Nucleus accumbens (tissue), 56 donors: ENCODE measurements at regions not wholly inside any gene's neighbourhood (a gene's known extent, or its start where the extent isn't known, plus 50 kb on each side); places are given as distances from the start of the nearest gene placed in this dataset.
"Not testable (repeated sequence)": the region's sequence is repeated elsewhere in the genome, so short reads cannot be mapped to it uniquely, and the experiment has no call there.

ENCODE experiments used
- DNase-seq, 56 donors: peaks; one replicate each; lab custom pipeline; 2025; lab: John Stamatoyannopoulos, UW

DNA sequence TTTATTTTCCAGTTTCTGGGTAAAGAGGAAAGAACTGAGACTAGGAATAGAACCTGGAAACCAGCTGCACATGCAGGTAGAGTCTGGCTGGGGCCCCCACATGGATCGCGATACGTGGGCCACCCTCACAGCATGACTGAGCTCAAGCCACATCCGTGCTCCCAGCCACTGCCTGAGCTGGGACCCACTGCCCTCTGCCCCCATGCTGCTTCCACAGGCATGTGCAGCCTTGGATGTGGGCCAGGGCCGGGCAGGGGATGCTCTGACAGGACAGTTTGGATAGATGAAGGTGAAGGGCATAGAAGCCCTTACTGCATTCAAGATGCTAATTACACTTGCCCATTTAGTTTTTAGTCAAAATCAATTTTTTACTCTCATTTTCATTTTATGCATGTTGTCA, 321.2 kb downstream of the DCDC2C start:
- DNase-seq: no peak

DNA sequence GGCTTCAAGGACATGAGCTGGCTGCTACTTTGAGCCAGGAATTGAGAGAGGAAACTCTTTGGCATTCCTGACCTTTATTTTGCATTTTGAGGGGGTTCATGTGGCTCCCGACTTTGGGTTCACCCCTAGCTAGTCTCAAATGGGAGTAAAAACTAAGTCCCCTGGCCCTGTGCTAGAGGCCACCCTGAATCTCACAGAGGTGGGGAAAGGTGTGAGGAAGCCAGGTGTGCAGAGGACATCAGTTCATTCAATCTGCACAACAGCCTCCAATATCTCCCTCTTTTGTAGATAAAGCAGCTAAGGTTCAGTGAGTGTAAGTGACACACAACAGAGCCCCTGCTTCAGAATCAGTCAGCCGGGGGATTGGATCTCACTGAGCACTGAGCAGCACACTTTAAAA, 325.7 kb downstream of the DCDC2C start:
- no peak for DNase-seq

DNA sequence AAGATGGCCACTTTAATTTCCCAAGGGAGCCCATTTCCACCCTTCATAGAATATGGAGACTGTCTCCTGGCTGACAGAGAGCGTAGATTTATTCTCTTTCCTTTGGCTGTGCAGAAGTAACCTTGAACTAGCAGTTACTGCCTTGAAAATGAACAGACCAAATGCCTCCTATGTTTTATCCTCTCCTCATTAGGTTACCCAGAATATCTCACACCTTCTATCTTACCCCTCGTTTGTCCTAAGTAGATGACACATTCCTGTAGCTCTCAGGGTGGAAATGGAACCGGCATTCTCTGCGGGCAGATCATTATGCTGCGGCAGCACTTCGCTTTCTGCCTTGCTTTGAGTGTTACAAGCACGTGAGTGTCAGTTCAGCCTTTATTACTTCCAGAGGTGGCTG, 336.5 kb downstream of the DCDC2C start:
- DNase-seq: no peak

DNA sequence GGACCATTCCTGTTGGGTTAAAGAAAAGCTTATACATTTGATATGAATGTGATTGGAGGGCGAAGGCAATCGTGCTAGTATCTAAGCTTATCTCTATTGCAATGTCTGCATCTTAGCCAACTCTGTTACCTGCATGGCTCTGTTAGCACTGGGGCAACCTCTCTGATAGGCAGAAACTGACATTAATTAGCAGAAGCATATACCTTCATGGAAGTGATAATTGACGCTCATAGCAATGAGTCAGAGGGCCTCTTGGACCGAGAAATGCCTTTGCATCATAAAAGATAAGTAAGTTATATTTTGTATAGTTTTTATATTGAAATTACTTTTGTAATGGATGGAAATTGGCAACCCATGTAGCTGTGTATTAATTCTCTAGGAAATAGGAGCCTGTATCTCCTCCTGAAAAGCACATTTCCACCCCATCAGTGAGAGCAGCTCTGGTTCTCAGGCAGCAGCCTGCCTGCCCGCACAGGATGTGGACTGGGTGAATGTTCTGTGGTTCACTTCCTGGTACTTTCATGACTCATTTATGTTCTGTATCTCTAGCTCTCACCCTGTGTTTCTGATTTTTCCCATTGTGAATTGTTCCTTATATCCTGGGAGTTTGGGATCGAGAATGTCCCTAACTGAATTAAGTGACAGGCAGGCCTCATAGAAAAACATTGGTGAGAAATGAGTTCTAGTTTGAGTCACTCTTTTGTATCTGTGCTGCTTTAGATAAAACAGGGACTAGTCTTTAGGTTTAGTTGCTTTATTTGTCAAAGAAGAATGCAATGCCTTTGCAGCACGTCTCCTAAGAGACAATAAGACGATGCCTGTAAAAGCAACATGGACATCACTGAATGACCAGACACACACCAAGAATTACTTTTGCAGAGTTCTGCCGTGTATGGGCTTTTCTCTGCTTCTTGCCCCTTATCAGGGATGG, 344.9 kb downstream of the DCDC2C start:
- DNase-seq: no peak

DNA sequence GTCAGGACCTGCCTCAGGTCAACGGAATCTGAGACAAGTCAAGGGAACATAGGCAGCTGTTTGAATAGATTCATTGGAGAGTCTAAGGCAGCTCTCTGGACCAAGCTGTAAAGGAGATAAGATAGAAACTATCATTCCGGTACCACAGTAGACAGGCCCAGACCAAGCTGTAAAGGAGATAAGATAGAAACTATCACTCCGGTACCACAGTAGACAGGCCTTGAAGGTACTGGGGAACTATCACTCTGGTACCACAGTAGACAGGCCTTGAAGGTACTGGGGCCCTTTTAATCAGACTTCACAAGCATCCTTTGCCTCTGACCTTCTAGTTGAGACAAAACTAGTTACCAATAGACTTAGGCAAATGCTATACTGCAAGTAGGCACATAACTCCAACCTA, 346.1 kb downstream of the DCDC2C start:
- no peak for DNase-seq

DNA sequence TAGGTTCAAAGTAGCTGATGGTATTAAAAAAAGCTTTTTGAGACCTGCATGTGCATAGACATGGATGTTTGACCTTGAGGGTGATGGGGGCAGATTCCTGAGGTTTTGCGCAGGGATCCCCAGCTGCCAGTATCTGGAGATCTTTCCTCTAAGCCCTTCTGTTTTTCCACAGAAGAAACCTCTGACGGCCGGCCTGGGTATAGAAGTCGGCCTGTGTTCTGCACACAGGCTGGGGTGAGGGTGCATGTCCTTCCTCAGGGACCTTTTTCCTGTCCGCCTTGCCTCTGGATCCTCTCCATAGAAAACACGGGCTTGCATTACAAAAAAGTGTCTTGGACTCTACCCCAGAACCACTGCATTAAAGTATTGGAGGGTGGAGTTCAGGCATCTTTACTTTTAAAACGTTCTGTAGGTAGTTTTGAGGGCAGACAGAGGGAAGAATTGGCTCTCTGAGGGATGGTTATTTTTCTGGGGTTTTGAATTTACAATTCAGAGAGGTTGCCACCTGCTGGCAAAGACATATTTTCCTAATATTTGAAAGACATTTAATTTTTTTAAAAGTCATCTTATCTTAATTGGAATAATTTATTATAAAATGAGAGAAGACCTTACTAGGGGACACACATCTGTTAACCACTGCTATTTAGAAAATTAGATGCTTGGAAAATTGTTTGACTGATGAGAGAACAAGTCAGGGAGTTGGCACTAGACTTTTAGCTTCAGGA, 350.6 kb downstream of the DCDC2C start:
- DNase-seq: no peak

DNA sequence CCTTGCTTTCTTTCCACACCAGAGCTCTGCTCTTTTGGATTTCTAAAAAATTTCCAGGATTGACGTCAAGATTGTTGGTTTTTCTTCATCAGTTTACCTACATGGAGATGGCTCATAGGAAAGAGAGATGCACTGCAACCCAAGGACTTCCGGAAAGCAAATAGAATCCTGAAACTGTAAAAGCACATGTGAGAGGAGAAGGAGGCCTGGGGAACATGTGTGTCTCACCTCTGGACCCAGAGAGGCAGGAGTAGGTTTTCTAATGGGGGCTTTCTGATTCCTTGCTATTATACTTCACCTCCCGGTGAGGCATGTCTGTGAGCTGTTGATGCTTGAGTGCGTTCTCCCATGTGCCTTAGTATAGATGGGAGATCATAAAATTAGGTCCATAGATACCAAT, 362.8 kb downstream of the DCDC2C start:
- no peak for DNase-seq

DNA sequence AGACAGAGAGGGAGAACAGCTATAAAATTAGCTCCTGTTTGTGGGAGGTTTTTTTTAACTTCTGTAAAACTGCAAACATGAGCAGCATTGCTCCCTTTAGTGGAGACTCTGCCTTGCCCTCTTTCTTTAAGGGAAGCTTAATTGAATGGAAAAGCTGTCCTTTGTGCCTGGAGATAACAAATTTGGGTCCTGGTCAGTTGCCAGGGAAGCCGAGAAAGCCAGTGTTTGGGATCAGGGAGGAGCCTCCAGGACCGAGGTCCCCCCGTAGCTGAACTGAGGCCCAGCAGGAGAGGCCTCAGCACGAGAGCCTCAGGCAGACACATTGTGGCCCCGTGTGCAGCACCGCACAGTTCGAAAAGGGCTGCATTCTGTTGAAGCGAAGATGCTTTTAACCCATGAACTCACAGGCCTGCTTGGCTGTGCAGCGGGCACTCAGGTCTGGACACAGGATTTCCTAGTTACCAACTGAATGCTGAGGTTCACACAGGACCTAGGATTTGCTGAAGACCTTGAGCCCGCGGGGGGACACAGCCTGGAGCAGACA, 369.7 kb downstream of the DCDC2C start:
- no peak for DNase-seq

DNA sequence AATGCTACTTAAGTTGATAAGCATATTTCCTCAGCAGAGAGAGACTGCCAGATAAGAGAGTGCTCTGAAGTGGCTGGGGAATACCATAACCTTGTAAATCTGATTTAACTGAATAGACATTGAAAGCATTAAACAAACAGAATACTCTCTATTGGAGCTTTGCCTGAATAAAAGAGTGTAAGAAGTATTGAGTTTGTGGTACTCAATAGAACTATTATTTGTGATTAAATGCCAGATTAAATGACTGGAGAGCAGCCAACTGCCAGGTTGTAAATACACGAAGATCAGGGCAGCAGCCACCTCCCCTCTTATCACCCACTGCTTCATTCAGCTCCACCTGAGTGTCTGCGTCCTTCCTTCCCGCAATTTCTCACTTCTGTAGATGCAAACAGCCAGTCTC, 373.6 kb downstream of the DCDC2C start:
- no peak for DNase-seq

DNA sequence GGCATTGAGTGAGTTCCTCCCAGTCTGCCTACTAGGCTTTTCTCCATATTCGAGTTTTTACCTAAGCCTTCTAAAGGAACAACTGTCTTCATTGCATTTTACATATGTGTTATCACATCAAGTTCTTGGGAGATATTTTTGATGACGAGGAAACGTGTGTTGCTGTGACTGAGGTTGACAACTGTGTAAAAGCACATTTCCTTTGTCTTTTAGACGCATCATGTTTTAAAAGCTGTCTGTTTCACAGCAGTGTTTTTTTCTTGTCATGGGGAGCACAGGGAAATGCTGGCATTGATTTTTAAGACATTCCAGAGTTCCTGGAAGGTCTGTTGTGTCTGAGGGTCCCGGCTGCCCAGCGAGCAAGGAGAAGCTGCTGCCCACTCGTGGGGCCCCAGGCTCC, 381.8 kb downstream of the DCDC2C start:
- no peak for DNase-seq

DNA sequence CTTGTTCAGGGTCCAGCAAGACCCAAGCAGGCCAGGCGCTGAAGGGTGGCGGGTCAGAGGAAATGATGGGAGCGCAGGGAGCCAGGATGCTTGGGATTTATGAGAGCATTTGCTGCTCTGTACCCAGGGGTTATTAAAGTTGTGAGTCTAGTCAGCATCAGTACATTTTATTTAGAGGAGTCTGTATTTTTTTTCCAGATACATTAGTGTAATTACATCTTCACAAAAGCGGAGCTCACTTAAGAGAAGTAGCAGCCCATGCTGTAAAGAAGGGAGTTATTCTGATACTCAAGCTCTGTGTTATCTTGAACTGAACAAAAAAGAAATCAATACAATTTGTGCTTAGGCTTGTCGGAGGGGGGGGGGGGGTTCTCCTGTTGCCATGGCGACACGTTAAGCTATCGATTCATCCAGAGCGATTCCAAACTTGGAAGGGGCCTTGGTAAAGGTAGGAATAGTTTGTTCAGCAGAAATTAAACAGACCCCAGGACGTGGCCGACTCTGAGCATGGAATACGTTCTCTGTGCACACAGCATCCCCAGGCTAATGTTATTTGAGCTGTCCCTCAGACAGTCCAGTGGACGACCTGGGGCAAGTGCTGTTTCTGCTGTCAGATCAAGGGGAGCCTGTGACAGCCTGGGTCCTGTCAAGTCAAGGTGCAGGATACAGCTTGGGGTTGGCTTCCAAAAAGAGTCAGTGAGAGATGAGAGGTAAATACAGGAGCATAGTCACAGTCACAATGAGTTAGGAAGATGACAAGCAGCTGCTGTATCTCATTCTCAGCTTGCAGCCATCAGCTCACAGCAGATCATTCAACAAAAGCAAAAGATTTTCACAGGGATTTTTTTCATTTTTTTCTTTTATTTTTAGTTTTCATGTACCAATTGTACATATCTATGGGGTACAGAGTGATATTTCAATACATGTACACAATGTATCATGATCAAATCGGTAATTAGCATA, 387.6 kb downstream of the DCDC2C start:
- peak in 1 of 56 donors; percentile 6 for DNase-seq

DNA sequence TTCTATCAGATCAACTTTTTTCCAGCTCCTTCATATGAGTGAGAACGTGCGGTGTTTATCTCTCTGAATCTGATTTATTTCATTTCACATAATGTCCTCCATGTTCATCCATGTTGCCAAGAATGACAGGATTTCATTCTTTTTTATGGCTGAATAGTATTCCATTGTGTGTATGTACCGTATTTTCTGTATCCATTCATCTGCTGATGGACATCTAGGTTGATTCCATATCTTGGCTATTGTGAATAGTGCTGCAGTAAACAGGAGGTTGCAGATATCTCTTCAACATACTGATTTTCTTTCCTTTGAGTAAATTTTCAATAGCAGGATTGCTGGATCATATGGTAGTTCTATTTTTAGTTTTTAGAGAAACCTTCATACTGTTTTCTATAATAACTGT, 388.5 kb downstream of the DCDC2C start:
- no peak for DNase-seq

DNA sequence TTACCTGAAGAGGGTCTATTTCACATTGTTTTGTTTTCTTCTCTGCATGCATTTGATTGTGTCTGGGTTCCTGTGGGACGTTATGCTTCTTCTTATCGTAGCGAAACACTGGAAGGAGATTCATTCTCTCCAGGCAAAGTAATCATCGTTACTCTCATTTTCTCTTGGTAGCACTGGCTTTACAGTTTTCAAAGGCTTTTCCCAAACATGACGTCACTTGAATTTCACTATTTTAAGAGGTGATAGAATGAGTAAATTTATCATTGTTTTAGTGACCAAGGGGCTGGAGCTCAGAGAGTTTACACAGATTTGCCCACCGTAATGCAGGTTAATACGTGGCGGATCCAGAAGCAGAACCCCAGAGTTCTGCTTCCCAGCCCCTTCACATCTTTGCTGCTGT, 391.4 kb downstream of the DCDC2C start:
- no peak for DNase-seq

DNA sequence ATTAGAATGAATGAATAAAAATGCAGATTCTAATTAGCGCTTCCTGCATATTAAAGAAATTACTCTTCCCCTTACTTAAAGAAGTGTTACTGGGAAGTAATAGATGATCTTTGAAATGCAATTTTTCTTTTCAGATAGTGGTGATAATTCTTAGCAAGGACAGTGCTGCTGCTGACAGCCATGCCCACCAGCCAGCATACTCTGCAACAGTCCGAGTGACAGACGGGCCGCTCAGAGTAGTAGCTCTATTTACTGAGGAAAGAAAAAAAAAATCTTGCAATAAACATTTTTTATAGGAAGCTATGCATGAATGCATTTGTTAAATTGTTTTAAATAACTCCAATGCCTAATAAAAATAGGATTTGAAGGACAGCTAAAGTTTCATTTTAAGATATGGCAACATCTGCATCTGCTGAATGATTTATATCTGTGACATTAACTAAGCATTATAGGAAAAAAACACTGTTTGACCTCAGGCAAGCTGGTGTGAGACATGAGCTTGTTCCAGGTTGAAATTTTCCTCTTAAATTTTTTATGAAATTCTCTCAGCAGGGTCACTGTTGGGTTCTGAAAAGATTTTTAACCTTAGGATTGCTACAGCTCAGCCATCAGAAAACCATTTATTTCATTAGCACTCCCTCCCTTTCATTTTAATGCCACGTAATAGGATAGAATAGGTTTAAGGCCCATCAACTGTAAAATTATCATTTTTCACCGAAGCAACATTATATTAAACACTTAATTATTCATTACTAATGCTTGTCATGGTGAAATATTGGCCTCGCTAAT, 393.8 kb downstream of the DCDC2C start:
- no peak for DNase-seq

DNA sequence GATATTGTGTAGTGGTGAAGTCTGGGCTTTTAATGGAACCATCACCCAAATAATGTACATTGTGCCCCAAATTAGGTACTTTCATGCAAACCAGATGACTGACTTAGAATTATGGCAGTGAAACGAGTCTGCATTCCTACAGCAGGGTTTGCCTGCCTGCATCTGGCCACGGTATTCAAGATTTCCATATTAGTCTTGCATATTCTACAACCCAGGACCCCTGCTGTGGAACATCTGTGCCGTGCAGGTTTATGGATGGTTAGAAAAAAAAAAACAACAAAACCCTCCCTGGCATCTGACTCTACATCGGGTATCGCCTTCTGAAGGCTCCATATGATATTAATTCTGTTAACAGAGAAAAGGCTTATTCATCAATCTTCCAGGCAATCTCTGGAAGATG, 394.8 kb downstream of the DCDC2C start:
- DNase-seq: no peak

DNA sequence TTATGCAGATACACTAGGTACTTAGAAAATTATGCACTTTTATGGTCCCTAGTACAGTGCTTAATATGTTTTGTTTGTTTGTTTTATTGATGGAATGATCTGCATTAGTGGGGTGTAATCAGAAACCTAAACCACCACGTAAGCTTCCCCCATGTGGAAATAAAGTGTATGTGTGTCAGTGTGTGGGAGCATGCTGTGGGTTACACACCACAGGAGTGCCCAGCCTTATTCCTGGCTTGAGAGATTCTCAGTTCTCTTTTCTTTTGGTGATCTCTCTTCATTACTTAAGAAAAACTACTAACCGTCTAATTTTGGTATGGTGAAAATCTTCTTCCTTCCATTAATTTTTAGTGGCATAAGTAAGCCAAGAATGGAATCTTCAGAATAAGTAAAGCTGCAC, 398.6 kb downstream of the DCDC2C start:
- no peak for DNase-seq

DNA sequence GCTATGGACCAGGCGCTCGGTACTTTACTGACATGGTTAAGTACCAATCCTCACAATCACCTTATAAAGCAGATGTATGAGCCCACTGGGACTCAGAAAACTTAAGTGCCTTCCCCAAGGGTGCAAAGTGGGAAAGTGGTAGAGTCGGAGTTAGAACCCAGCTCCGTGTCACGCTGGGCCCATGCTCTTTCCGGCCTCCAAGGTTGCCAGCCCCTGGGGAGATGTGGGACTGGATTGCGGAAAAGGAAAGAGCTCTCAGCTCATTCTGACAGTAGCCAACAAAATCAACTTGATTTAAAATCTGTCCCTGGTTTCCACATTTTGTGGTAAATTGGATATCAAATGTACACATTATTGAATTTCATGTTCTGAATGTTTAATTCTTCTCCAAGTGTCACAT, 403.8 kb downstream of the DCDC2C start:
- no peak for DNase-seq

DNA sequence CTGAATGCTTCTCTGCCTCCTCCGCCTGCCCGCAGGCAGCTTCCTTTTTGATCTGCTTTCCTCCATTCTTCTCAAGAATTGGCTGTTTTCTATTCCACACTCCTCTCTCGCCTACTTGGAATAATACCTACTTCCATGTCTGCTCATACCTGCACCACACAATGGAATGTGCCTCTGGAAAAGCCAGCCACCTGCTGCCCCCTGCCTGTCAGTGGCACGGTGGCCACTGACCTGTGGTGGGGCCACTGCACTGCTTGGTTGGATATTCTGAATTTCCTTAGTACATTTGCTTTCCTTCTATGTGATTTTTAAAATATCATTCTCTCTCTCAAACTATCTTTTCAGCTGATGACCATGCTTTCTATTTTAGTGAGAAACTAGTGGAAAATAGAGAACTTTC, 406.9 kb downstream of the DCDC2C start:
- no peak for DNase-seq

DNA sequence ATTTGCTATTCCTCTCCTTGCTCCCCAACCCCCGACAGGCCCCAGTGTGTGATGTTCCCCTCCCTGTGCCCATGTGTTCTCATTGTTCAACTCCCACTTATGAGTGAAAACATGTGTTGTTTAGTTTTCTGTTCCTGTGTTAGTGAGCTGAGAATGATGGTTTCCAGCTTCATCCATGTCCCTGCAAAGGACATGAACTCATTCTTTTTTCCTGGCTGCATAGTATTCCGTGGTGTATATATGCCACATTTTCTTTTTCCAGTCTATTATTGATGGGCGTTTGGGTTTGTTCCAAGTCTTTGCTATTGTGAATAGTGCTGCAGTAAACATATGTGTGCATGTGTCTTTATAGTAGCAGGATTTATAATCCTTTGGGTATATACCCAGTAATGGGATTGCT, 412.1 kb downstream of the DCDC2C start:
- DNase-seq: not testable (repeated sequence)

DNA sequence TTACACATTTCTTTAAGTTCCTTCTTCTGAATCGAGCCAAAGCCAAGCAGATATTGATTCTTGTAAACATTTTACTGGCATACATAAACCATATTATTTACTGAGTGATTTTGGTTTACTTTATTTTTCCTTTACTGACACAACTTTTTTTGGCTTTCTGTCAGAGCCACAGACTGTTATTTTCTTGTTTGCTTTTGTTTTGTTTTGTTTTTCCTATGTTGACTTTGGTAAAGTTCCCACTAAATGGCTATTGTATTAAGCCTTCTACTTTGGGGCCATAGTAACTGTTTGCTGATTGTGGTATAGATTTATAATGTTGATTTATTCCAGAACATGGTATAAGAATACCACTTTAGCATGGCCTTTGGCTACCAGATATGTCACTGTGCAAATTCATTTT, 419.4 kb downstream of the DCDC2C start:
- no peak for DNase-seq
